ENCODE measurements at regions not wholly inside any gene's neighbourhood (a gene's known extent, or its start where the extent isn't known, plus 50 kb on each side); places are given as distances from the start of the nearest gene placed in this dataset.

- TF ChIP-seq, protein P1, sequence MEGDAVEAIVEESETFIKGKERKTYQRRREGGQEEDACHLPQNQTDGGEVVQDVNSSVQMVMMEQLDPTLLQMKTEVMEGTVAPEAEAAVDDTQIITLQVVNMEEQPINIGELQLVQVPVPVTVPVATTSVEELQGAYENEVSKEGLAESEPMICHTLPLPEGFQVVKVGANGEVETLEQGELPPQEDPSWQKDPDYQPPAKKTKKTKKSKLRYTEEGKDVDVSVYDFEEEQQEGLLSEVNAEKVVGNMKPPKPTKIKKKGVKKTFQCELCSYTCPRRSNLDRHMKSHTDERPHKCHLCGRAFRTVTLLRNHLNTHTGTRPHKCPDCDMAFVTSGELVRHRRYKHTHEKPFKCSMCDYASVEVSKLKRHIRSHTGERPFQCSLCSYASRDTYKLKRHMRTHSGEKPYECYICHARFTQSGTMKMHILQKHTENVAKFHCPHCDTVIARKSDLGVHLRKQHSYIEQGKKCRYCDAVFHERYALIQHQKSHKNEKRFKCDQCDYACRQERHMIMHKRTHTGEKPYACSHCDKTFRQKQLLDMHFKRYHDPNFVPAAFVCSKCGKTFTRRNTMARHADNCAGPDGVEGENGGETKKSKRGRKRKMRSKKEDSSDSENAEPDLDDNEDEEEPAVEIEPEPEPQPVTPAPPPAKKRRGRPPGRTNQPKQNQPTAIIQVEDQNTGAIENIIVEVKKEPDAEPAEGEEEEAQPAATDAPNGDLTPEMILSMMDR (conservative IDR thresholded peaks at IDR 0.05; ENCODE audit: low read length) = no peak
- Histone ChIP-seq H3K9me2 (replicated peaks; ENCODE audit: low read depth, low read length) (no peaks in the 10 kb centered on the region), H3K4me3 (ENCODE audit: low read length, poor library complexity, severe bottlenecking) (no peak overlapping the region), H3K4me1 (ENCODE audit: insufficient read depth, low read length, poor library complexity, severe bottlenecking) (no peaks in the 10 kb centered on the region), H3K9me3 (ENCODE audit: insufficient read depth, low read depth, low read length) (no peaks in the 10 kb centered on the region), H3K27me3 (ENCODE audit: insufficient read depth, low read length, poor library complexity, severe bottlenecking) (no peaks in the 10 kb centered on the region), H2AFZ (ENCODE audit: low read length) (no peak overlapping the region), H3K36me3 (ENCODE audit: insufficient read depth, low read length) (no peaks in the 10 kb centered on the region), H3F3A (ENCODE audit: low read depth) (no peaks in the 10 kb centered on the region), H3K4me2 (ENCODE audit: low read depth, low read length, poor library complexity, severe bottlenecking) (no peak overlapping the region), H3K9ac (ENCODE audit: low read depth, low read length, poor library complexity, severe bottlenecking) (no peak overlapping the region), H4K20me1 (ENCODE audit: insufficient read depth, low read length, poor library complexity, severe bottlenecking) (no peaks in the 10 kb centered on the region), H3K79me2 (ENCODE audit: insufficient read depth, low read length) (no peaks in the 10 kb centered on the region)
Measured at GRCh38 chr10:111926286-111926685, 257.3 kb downstream of the GPAM start.

- H3K9me2 ChIP-seq (replicated peaks; ENCODE audit: low read depth, low read length) = no peaks in the 10 kb centered on the region
- no peaks in the 10 kb centered on the region for H4K20me1 ChIP-seq (ENCODE audit: insufficient read depth, low read length, poor library complexity, severe bottlenecking)
- H3K9ac ChIP-seq (ENCODE audit: low read depth, low read length, poor library complexity, severe bottlenecking) = no peak overlapping the region
- H3K9me3 ChIP-seq (ENCODE audit: insufficient read depth, low read depth, low read length) = no peaks in the 10 kb centered on the region
- no peaks in the 10 kb centered on the region for H3K36me3 ChIP-seq (ENCODE audit: insufficient read depth, low read length)
- no peak overlapping the region for H2AFZ ChIP-seq (ENCODE audit: low read length)
- H3K4me2 ChIP-seq (ENCODE audit: low read depth, low read length, poor library complexity, severe bottlenecking) = no peak overlapping the region
- H3K79me2 ChIP-seq (ENCODE audit: insufficient read depth, low read length) = no peaks in the 10 kb centered on the region
- H3K27me3 ChIP-seq (ENCODE audit: insufficient read depth, low read length, poor library complexity, severe bottlenecking) = no peaks in the 10 kb centered on the region
- no peaks in the 10 kb centered on the region for H3K4me1 ChIP-seq (ENCODE audit: insufficient read depth, low read length, poor library complexity, severe bottlenecking)
- TF ChIP-seq, protein P1 (conservative IDR thresholded peaks at IDR 0.05; ENCODE audit: low read length) = no peak
- TF ChIP-seq EZH2phosphoT487 (IDR thresholded peaks at IDR 0.05; ENCODE audit: borderline replicate concordance) = no peak
- H3F3A ChIP-seq (ENCODE audit: low read depth) = no peaks in the 10 kb centered on the region
- no peak overlapping the region for H3K4me3 ChIP-seq (ENCODE audit: low read length, poor library complexity, severe bottlenecking)
Measured at GRCh38 chr10:111933937-111934336, 249.6 kb downstream of the GPAM start.

DNA sequence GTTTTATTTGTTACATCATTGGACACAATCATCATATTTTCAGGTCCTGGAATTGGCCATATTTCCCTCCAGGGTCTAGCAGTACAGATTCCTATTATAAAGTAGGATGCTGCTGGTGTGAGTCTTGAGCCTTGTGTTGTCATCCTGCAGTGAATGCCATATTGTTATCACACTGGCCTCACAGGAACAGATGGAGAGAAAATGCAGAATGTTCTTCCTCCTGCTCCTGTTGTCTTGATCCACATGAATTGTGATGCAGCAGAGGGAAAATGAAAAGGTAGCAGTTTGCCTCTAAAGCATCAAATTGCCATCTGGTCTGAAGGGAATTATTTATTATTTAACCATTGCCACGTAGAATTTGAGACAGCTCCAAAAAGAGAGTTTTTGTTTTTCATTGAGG lies 248.6 kb downstream of the GPAM start:
- H3K9me3 ChIP-seq (ENCODE audit: insufficient read depth, low read depth, low read length) = no peaks in the 10 kb centered on the region
- no peak overlapping the region for H3K4me3 ChIP-seq (ENCODE audit: low read length, poor library complexity, severe bottlenecking)
- H4K20me1 ChIP-seq (ENCODE audit: insufficient read depth, low read length, poor library complexity, severe bottlenecking) = no peaks in the 10 kb centered on the region
- no peaks in the 10 kb centered on the region for H3K36me3 ChIP-seq (ENCODE audit: insufficient read depth, low read length)
- H3K9ac ChIP-seq (ENCODE audit: low read depth, low read length, poor library complexity, severe bottlenecking) = no peak overlapping the region
- no peaks in the 10 kb centered on the region for H3F3A ChIP-seq (ENCODE audit: low read depth)
- TF ChIP-seq, protein P1 (conservative IDR thresholded peaks at IDR 0.05; ENCODE audit: low read length) = no peak
- no peak for TF ChIP-seq EZH2phosphoT487 (IDR thresholded peaks at IDR 0.05; ENCODE audit: borderline replicate concordance)
- H2AFZ ChIP-seq (ENCODE audit: low read length) = no peak overlapping the region
- H3K27me3 ChIP-seq (ENCODE audit: insufficient read depth, low read length, poor library complexity, severe bottlenecking) = no peaks in the 10 kb centered on the region
- H3K4me2 ChIP-seq (ENCODE audit: low read depth, low read length, poor library complexity, severe bottlenecking) = no peak overlapping the region
- no peaks in the 10 kb centered on the region for H3K9me2 ChIP-seq (replicated peaks; ENCODE audit: low read depth, low read length)
- H3K4me1 ChIP-seq (ENCODE audit: insufficient read depth, low read length, poor library complexity, severe bottlenecking) = no peaks in the 10 kb centered on the region
- H3K79me2 ChIP-seq (ENCODE audit: insufficient read depth, low read length) = no peaks in the 10 kb centered on the region

Data from Loucy (cell line).